ENCODE measurements at regions not wholly inside any gene's neighbourhood (a gene's known extent, or its start where the extent isn't known, plus 50 kb on each side); places are given as distances from the start of the nearest gene placed in this dataset.

DNA sequence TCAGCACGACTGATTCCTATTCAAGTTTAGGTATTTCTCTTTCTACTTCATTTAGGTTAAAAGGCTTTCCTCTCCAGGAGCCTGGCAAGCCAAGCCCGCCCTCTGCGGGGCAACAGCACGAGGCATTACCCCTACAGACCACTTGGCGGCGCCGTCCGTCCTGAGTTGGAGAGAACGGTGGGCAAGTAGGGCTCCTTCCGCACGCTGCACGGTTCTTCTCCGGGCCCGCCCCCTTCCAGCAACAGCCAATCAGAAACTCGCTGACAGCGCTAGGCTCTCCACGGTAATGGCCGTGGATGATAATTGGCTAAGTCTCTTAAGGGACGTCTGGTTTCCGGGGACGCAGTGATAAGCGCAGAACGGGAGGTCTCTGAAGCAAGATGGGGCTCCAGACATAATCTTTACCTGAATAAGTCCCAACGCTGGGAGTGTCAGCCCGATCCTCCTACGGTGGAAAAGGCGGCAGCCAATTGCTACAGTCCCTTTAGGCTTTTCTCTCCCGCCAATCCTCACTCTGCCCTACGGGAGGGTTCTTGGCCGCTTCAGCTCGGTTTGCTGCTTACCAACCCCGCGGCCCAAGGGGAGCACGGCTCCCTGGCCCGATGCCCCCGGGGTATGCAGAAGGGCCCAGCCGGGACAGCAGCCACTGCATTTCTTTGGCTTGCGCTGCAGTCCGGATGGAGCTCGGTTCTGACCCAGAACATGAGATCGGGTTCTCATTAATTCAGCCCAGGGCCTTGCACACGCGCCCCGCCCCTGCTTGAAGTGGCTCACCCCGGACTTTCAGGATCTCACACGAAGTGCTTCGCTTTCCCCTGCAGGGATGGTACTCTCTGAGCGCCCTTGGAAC is 206.9 kb upstream of the PKDCC start:
- DNase-seq (ENCODE audit: low spot score), result peak; percentile 91
- peak; percentile 95 for TF ChIP-seq CTCF (IDR thresholded peaks at IDR 0.05; ENCODE audit: extremely low read depth, missing control alignments)

DNA sequence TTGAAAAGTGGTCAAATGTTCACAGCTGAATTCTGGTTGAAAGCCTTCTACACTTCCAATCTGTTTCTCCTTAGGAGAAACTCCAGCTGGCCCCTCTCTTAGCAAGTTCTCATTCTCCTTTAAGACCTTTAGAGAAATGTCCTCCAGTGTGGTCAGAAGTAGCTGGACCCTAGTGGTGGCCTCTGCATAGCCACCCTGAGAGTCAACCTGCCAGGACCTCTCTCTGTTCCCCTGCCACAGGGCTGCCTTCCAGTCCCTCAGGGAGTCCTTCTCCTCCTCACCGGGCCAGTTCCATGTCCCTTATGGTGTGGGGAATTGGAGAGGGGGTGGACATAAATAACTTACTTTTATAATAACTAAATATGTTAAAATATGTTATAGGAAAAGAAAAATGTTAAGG is 200.9 kb upstream of the PKDCC start:
- DNase-seq (ENCODE audit: low spot score), result no peak
- TF ChIP-seq CTCF (IDR thresholded peaks at IDR 0.05; ENCODE audit: extremely low read depth, missing control alignments), result no peak

DNA sequence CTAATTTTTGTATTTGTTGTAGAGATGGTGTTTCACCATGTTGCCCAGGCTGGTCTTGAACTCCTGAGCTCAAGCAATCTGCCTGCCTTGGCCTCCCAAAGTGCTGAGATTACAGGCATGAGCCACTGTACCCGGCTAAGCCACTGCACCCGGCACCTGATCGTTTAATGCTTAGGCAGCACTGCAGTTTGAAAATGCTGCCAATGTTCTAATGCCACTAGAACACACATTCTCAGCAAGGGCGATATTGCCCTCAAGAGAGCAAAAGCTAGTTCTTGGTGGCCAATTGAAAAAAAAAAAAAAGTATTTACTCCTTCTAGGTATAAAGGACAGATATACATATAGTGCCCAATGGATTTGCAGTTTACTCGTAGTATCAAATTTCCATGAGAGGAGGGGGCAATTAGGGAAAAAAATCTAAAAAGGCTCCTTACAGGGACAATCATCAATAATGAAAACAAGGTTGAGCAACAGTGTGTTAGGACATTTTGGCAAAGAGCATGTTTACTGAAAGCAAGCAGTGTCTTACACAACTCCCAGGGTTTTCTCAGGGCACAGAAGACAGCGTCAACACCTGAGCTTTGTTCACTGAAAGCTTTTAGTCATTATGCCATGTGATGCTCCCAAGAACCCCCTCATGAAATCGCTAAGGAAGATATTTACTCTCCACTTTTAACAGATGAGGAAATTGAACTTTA is 199.9 kb upstream of the PKDCC start:
- DNase-seq (ENCODE audit: low spot score), result no peak
- TF ChIP-seq CTCF (IDR thresholded peaks at IDR 0.05; ENCODE audit: extremely low read depth, missing control alignments), result no peak

DNA sequence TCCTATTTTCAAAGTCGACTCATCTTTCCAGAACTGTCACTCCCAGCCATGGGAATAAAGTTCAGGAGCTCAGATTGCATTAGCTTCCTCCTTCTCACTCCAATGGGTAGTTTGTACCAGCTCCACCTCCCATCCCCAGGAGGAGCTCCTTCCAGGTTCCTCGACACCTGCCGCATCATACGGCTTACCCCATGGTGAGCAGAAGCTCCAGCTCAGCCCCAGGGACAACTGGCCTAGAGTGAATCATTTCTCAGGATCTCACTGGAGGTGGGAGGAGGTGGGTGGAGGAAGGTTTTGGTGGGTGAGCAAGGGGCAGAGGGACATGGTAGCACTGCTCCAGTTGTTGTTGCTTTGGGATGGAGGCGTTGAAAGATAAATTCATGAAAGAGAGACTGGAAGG is 196.3 kb upstream of the PKDCC start:
- TF ChIP-seq CTCF (IDR thresholded peaks at IDR 0.05; ENCODE audit: extremely low read depth, missing control alignments), result no peak
- no peak for DNase-seq (ENCODE audit: low spot score)

DNA sequence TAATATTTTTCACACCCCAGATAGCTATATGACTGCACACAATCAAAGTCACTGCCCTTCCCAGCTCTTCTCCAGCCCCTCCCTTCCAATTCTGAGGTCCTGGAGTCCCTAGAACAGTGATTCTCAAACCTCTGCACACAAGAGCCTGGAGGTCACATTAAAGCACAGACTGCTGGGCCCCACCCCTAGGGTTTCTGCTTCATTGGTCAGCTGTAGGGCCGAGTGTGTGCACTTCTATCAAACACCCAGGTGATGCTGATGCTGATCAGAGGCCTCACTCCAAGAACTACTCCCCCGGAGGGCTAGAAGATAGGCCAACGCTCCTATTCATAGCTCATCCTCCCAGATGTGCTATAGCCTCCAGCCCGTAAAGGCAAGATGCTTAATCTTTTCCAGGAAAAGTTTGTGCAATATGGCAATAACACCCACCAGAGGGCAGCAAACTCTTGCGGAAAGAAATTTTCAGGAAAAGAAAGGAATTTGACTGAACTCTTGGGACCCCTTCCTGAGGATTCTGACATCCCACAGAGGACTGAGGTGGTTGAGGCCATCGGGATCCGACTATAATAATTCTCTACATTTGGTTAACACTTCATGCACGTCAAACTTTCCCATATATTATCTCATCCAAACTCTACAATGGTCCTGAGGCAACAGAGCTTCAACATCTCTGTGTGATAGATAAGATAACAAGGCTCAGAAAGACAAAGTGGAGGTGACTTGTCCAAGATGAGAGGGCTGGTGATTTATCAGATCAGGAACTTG is 194.2 kb upstream of the PKDCC start:
- TF ChIP-seq CTCF (IDR thresholded peaks at IDR 0.05; ENCODE audit: extremely low read depth, missing control alignments), result peak; percentile 39
- DNase-seq (ENCODE audit: low spot score), result peak; percentile 25

- DNase-seq (ENCODE audit: low spot score), result no peak
- no peak for TF ChIP-seq CTCF (IDR thresholded peaks at IDR 0.05; ENCODE audit: extremely low read depth, missing control alignments)
These were observed 193.6 kb upstream of the PKDCC start for GRCh38 chr2:41854227-41854626.

- DNase-seq (ENCODE audit: low spot score), result no peak
- no peak for TF ChIP-seq CTCF (IDR thresholded peaks at IDR 0.05; ENCODE audit: extremely low read depth, missing control alignments)
These were observed 190.9 kb upstream of the PKDCC start for GRCh38 chr2:41856946-41857345.

Measured in GM20000 (cell line).